OCI-LY1 (cell line): ENCODE measurements at regions not wholly inside any gene's neighbourhood (a gene's known extent, or its start where the extent isn't known, plus 50 kb on each side); places are given as distances from the start of the nearest gene placed in this dataset.

Experiments used
- H2AFZ ChIP-seq: fragments of 200-600 bp; sonication (generic), shearing (Covaris generic); 2 replicates; pipeline ENCODE4 v1.6.0; 2014; ENCODE audit warnings: antibody characterized with exemption, mild to moderate bottlenecking, low read length
- H3F3A ChIP-seq: fragments of 200-600 bp; sonication (generic), shearing (Covaris generic); 2 replicates; pipeline ENCODE4 v1.6.0; 2014; ENCODE audit warnings: mild to moderate bottlenecking, antibody characterized with exemption, low read length, moderate library complexity; ENCODE audit not compliant: insufficient read depth
- H3K27ac ChIP-seq: fragments of 200-600 bp; sonication (generic); 2 replicates; pipeline ENCODE4 v1.5.1; 2014; ENCODE audit warnings: low read length, mixed run types, mild to moderate bottlenecking, low read depth; ENCODE audit not compliant: poor library complexity, severe bottlenecking
- H3K27me3 ChIP-seq: fragments of 200-600 bp; sonication (generic); 2 replicates; pipeline ENCODE4 v1.6.0; 2014; ENCODE audit warnings: antibody characterized with exemption, mild to moderate bottlenecking, low read length, moderate library complexity; ENCODE audit not compliant: insufficient read depth
- H3K36me3 ChIP-seq: fragments of 200-600 bp; sonication (generic); 2 replicates; pipeline ENCODE4 v1.6.1; 2014; ENCODE audit warnings: mild to moderate bottlenecking, antibody characterized with exemption, low read length, moderate library complexity, mixed read lengths; ENCODE audit not compliant: insufficient read depth
- H3K4me1 ChIP-seq: fragments of 200-600 bp; sonication (generic); 2 replicates; pipeline ENCODE4 v1.5.1; 2014; ENCODE audit warnings: mild to moderate bottlenecking, low read length, moderate library complexity; ENCODE audit not compliant: insufficient read depth, severe bottlenecking
- H3K4me2 ChIP-seq: fragments of 200-600 bp; sonication (generic), shearing (Covaris generic); 2 replicates; pipeline ENCODE4 v1.6.1; 2014; ENCODE audit warnings: low read length
- H3K4me3 ChIP-seq: fragments of 200-600 bp; sonication (generic); 2 replicates; pipeline ENCODE4 v1.5.1; 2014; ENCODE audit warnings: low read length, low read depth, mild to moderate bottlenecking, mixed read lengths; ENCODE audit not compliant: poor library complexity, severe bottlenecking
- H3K79me2 ChIP-seq: fragments of 200-600 bp; shearing (Covaris generic); 2 replicates; pipeline ENCODE4 v1.6.1; 2016; ENCODE audit warnings: mixed run types, low read length, mixed read lengths; ENCODE audit not compliant: insufficient read depth
- H3K9ac ChIP-seq: fragments of 200-600 bp; sonication (generic), shearing (Covaris generic); 2 replicates; pipeline ENCODE4 v1.6.1; 2014; ENCODE audit warnings: mild to moderate bottlenecking, low read length, mixed read lengths
- H3K9me2 ChIP-seq: fragments of 200-600 bp; sonication (generic), shearing (Covaris generic); 2 replicates; pipeline ENCODE4 v1.6.1; 2014; ENCODE audit warnings: low read depth, mild to moderate bottlenecking, low read length, mixed read lengths
- H3K9me3 ChIP-seq: fragments of 200-600 bp; shearing (Covaris generic); 2 replicates; pipeline ENCODE4 v1.6.1; 2014; ENCODE audit warnings: low read length, mixed read lengths
- H4K20me1 ChIP-seq: fragments of 200-600 bp; sonication (generic), shearing (Covaris generic); 2 replicates; pipeline ENCODE4 v1.6.0; 2016; ENCODE audit warnings: mild to moderate bottlenecking, low read length; ENCODE audit not compliant: insufficient read depth
- EZH2 ChIP-seq: fragments of 200-600 bp; sonication (generic), shearing (Covaris generic); IDR thresholded peaks from 2 replicates; pipeline ENCODE4 v1.8.0; 2017; ENCODE audit warnings: borderline replicate concordance, mixed run types, mild to moderate bottlenecking, antibody characterized with exemption, low read length, moderate library complexity, mixed read lengths
- TF ChIP-seq, protein P1 (sequence below): fragments of 200-600 bp; sonication (generic), shearing (Covaris generic); IDR thresholded peaks from 2 replicates; pipeline ENCODE4 v1.5.1; 2017; ENCODE audit warnings: mild to moderate bottlenecking, antibody characterized with exemption, low read length, moderate library complexity, mixed read lengths

DNA sequence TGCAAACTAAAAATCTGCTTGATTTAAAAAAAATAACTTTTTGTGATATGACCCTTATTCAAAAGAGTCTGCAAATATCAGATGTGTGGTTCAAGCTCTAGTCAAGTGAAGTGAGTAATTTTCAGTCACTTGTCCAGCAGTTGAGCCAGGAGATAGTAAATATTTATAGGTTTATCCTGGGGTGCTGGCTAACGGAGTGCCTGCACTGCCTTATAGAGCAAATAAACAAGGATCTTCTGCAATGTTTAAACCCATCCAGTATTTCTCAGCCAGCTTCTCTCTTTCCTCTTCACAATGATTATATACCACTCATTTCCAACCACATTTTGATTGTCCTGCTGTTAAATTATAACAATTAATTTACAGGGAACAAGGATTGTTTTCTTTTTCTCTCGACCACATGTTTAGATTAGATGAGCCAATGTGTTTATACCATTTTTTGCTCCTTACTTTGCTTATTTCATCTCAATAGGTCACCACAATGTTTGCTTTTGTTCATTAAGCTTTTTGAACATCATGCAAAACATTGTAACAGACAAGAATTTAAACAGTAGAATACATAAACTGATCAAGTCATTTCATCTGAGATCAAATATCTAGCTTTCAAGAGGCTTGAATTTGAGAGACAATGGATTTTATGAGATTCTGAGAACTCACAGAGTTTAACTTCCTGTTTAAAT, 60.3 kb upstream of the GREM2 start:
- no peak overlapping the region for H2AFZ ChIP-seq
- H3K27ac ChIP-seq = no peak overlapping the region
- no peaks in the 10 kb centered on the region for H3K79me2 ChIP-seq
- no peak overlapping the region for H3K4me2 ChIP-seq
- TF ChIP-seq, protein P1, sequence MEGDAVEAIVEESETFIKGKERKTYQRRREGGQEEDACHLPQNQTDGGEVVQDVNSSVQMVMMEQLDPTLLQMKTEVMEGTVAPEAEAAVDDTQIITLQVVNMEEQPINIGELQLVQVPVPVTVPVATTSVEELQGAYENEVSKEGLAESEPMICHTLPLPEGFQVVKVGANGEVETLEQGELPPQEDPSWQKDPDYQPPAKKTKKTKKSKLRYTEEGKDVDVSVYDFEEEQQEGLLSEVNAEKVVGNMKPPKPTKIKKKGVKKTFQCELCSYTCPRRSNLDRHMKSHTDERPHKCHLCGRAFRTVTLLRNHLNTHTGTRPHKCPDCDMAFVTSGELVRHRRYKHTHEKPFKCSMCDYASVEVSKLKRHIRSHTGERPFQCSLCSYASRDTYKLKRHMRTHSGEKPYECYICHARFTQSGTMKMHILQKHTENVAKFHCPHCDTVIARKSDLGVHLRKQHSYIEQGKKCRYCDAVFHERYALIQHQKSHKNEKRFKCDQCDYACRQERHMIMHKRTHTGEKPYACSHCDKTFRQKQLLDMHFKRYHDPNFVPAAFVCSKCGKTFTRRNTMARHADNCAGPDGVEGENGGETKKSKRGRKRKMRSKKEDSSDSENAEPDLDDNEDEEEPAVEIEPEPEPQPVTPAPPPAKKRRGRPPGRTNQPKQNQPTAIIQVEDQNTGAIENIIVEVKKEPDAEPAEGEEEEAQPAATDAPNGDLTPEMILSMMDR = no peak
- TF ChIP-seq EZH2 = no peak
- H3K4me1 ChIP-seq = no peaks in the 10 kb centered on the region
- H3K9me3 ChIP-seq = no peaks in the 10 kb centered on the region
- no peak overlapping the region for H3K4me3 ChIP-seq
- no peaks in the 10 kb centered on the region for H3K9me2 ChIP-seq
- H3K9ac ChIP-seq = no peak overlapping the region
- H4K20me1 ChIP-seq = no peaks in the 10 kb centered on the region
- H3K27me3 ChIP-seq = no peaks in the 10 kb centered on the region
- no peaks in the 10 kb centered on the region for H3F3A ChIP-seq
- H3K36me3 ChIP-seq = no peaks in the 10 kb centered on the region

GRCh38 chr1:240667351-240667750, 55.4 kb upstream of the GREM2 start:
- Histone ChIP-seq H3K9ac (no peak overlapping the region), H3K9me3 (no peaks in the 10 kb centered on the region), H3K4me1 (no peaks in the 10 kb centered on the region), H3K9me2 (no peaks in the 10 kb centered on the region), H4K20me1 (no peaks in the 10 kb centered on the region), H3K27me3 (no peaks in the 10 kb centered on the region), H3K4me3 (no peak overlapping the region), H3K79me2 (no peaks in the 10 kb centered on the region), H3K27ac (no peak overlapping the region), H2AFZ (no peak overlapping the region), H3F3A (no peaks in the 10 kb centered on the region), H3K4me2 (no peak overlapping the region), H3K36me3 (no peaks in the 10 kb centered on the region)
- TF ChIP-seq, protein P1 = no peak
- TF ChIP-seq EZH2 = no peak

DNA sequence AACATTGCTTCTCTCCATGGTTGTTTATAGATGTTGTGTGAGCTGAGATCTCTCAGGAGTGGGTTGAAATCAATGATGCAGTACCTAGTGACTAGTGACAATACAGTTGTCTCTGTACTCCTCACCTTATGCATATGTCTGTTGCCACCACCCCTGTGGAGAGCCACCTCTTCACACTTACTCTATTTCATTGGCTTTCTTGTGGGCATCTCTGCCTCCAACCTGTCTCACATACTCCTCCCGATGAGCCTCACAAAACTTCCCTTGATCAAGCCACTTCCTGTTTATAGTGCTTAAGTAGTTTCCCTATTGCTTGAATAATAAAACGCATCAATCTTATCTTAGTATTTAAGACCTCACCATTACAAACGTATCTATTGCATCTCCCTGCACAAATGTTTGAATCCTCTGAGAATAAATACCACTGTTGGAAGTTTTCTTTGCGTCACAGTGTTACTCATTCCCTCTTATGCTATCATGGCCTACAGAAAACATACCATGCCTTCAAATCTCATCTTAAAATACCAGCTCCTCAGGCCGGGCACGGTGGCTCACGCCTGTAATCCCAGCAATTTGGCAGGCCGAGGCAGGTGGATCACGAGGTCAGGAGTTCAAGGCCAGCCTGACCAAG, 54.7 kb upstream of the GREM2 start:
- Histone ChIP-seq H3K4me2 (no peak overlapping the region), H3K79me2 (no peaks in the 10 kb centered on the region), H3K9me2 (no peaks in the 10 kb centered on the region), H3K27me3 (no peaks in the 10 kb centered on the region), H4K20me1 (no peaks in the 10 kb centered on the region), H3K27ac (no peak overlapping the region), H3F3A (no peaks in the 10 kb centered on the region), H3K4me3 (no peak overlapping the region), H3K9me3 (no peaks in the 10 kb centered on the region), H2AFZ (no peak overlapping the region), H3K4me1 (no peaks in the 10 kb centered on the region), H3K9ac (no peak overlapping the region), H3K36me3 (no peaks in the 10 kb centered on the region)
- no peak for TF ChIP-seq EZH2
- TF ChIP-seq, protein P1 = no peak
